Upper lobe of left lung (tissue), 4 donors: ENCODE measurements at regions not wholly inside any gene's neighbourhood (a gene's known extent, or its start where the extent isn't known, plus 50 kb on each side); places are given as distances from the start of the nearest gene placed in this dataset.

Source experiments
- CTCF ChIP-seq, 6 experiments: fragments of 450-650 bp in 4 of 6; fragments of 200-600 bp in 2 of 6; sonication (generic) in 2 of 6; IDR thresholded peaks; one replicate each; pipeline ENCODE4 v1.5.1; 2016 to 2019; ENCODE audit warnings: antibody characterized with exemption in 6 of 6
- POLR2A ChIP-seq, 4 donors: fragments of 450-650 bp; IDR thresholded peaks; one replicate each; pipeline ENCODE4 v1.5.1; 2016 to 2017; ENCODE audit warnings: antibody characterized with exemption in 4 of 4, mild to moderate bottlenecking in 2 of 4
- POLR2AphosphoS5 ChIP-seq, 2 donors: sonication (generic); formaldehyde crosslinking; IDR thresholded peaks; one replicate each; pipeline ENCODE4 v1.5.1; 2017; ENCODE audit warnings: antibody characterized with exemption in 2 of 2

- no peak for TF ChIP-seq CTCF (IDR thresholded peaks at IDR 0.05)
- no peak for TF ChIP-seq POLR2A (IDR thresholded peaks at IDR 0.05)
- no peak for TF ChIP-seq POLR2AphosphoS5 (IDR thresholded peaks at IDR 0.05)
Observed at GRCh38 chr4:162485486-162485885, 321.7 kb upstream of the FSTL5 start.
